GM18858 (cell line): ENCODE measurements at regions not wholly inside any gene's neighbourhood (a gene's known extent, or its start where the extent isn't known, plus 50 kb on each side); places are given as distances from the start of the nearest gene placed in this dataset.
"Not testable (repeated sequence)": the region's sequence is repeated elsewhere in the genome, so short reads cannot be mapped to it uniquely, and the experiment has no call there.

Experiments
- ATAC-seq: cut with Tn5 transposase; IDR thresholded peaks from one replicate; pipeline ENCODE4 v1.9.1; 2021; ENCODE audit not compliant: unreplicated experiment

DNA sequence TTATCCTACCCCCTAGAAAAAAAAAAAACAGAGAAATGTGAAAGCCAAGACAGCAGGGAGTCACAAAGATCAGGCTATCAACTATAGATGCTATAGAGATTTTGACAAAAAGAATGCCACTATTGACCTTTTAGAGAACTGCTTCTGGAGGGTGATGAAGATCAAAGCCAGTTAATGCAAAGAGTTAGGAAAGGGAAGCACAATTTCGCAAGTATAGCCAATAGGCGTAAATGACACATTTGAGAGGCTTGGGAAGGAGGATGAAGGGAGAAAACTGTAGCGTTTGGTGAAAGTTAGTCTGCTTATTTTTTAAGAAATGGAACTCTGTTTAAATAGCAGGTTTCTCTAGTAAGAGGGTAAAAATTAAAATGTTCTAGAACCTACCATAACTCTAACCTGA is 190.7 kb downstream of the DUSP6 start:
- no peak for ATAC-seq

DNA sequence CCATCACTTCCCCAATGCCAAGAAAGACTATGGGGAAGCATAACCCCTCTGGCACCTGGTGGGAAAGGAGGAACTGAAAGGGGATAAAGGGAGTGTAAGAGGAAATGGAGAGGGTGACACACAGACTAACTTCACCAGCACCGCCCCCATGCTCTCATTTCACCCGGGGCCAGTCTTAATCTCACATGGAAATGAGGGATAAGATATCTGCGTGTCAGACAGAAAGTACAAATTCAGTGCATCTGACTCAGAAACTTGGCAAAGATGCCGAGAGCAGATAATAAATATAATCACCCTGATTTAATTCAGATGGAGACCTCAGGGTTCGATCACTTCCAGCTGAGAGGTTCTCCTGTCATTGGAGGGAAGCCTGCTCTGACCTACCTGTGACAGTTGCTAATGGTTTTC is 191.6 kb downstream of the DUSP6 start:
- ATAC-seq, result no peak

- no peak for ATAC-seq
These were observed 194.9 kb downstream of the DUSP6 start for GRCh38 chr12:89157413-89157812.

DNA sequence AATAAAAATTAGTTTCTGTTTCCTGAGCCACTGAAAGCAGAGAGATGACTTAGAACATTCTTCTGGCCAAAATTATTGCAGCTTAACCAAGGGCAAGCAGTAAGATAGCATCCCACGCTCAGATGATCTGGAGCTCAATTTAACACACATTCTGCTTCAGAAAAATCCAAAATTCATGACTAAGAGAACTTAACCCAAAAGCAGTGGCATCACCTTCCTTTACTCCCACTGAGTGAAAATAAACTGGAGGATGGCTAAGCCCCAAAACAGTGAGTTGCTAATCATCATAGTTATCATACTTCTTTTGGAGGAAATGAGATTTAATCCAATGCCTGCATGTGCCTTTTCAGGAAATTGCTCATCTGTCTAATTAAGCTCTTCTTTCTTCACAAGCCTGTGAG is 195.4 kb downstream of the DUSP6 start:
- ATAC-seq, result no peak

DNA sequence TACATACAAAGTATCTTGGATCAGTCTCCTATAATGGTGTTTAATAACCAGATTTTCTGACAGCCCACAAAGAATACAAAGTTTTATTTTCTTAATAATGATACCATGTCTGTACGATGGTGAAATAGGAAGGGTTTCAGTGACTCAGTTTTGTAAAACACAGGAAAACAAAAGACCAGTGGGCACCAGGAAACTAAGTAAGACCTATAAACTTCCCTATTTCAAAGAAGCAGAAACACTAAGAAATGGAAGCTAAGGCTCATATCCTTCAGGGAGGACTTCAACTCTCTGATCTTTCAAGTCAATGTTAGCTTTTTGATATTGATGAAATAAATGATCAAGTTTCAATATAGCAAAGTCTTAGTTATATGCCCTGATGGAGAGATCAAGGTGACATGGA is 196.0 kb downstream of the DUSP6 start:
- no peak for ATAC-seq

DNA sequence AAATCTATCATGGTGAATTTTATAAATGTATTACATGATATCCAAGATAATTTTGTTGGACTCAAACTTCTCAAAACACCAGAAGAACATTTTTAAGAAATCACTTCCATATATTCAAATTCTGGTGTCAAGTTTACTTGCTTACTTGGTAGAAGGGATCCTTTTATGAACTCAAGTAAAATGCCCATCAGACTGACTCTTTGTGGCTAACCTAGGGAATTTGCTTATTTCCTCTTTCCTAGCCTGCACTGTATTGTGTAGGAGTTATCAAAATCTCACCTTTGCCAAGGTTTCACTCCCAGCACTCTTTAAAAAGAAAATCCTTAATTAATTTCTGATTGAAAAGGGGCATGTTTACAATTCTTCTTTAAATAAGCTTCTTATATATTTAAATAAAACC is 196.5 kb downstream of the DUSP6 start:
- no peak for ATAC-seq

DNA sequence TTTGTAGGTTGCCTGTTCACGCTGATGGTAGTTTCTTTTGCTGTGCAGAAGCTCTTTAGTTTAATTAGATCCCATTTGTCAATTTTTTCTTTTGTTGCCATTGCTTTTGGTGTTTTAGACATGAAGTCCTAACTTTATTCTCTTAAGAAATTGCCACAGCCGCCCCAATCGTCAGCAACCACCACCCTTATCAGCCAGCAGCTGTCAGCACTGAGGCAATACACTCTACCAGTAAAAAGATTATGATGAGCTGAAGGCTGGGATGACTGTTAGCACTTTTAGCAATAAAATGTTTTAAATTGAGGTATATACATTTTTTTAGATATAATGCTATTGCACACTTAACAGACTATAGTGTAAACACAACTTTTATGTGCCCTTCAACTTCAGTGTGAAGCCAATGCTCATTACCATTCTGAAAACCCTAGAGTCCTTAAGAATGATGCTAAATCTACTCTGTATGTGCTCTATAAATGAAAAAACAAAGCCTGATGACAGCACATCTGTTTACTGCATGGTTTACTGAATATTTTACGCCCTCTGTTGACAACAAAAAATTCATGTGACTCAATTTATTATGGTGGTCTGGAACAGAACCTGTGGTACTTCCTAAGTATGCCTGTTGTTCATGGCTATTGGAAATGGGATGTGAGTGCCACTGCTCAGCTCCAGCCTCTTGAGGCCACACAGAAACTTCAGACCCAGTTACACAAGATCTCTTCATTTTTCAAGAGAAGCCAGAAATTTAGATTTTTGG is 197.4 kb downstream of the DUSP6 start:
- no peak for ATAC-seq

GRCh38 chr12:89153341-89153740 is 199.0 kb downstream of the DUSP6 start:
- ATAC-seq, result no peak

- ATAC-seq, result no peak
These were observed 200.8 kb downstream of the DUSP6 start for GRCh38 chr12:89151536-89151935.

- ATAC-seq, result not testable (repeated sequence)
These were observed 201.5 kb downstream of the DUSP6 start for GRCh38 chr12:89150789-89151188.

DNA sequence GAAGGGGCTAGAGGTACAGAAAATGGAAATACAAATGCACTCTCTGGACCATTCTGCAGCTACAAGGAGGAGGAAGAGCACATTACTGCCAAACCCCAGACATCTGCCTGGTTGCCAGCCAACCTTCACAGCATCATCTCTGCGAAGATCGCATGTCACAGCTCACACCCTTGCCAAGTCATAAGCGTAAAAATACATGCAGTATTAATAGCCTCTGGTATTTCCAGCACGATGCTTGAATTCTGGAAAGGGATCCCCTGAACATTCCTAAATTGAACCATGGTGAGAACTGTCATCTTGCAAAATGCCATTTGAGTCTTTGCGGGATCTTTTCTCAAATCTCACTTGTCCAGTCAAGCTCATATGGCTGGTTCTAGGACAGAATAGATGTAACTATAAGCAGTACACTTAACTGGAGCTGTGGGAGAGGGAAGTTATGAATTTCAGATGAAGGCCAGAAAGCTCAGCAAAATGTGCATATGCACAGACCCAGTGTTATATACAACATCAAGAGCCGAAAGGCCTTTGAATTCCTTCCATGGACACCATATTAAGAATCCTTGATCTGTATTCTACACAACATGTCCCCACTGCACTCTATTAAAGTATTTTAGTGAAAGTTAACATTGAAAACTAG is 211.6 kb downstream of the DUSP6 start:
- ATAC-seq, result no peak

DNA sequence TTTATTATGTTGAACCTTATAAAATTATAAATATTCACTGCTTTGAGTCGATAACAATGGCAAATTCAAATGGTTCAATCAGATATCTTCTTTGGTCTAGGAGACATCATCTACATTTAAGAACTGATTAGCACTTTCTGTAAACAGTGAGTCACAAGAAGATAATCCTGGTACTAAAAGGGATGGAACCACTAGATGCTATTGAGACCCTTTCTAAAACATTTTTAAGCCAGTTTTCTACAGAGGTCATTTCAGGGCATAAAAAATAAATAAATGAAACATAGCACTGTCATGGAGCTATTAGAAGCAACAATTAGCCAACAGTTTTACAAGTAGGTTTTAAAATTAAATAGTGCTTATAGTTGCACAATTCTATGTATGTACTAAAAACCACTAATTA is 212.2 kb downstream of the DUSP6 start:
- no peak for ATAC-seq

DNA sequence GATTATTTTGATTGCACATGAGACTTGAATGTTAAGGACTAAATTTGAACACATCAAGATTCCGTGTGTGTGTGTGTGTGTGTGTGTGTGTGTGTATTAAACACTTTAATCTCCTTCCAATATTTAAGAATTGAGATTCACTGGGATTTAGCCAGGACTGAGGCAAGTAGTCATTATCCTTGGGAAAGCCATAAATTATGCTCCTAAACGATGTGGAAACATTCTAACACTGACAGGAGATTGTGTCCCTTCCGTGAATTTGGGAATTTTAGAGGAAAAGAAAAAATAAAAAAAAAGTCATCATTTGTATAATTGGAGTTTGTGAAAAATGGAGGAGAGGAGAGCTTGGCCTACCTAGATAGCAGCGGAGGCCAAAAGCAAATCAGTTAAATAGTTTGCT is 212.9 kb downstream of the DUSP6 start:
- ATAC-seq, result no peak

DNA sequence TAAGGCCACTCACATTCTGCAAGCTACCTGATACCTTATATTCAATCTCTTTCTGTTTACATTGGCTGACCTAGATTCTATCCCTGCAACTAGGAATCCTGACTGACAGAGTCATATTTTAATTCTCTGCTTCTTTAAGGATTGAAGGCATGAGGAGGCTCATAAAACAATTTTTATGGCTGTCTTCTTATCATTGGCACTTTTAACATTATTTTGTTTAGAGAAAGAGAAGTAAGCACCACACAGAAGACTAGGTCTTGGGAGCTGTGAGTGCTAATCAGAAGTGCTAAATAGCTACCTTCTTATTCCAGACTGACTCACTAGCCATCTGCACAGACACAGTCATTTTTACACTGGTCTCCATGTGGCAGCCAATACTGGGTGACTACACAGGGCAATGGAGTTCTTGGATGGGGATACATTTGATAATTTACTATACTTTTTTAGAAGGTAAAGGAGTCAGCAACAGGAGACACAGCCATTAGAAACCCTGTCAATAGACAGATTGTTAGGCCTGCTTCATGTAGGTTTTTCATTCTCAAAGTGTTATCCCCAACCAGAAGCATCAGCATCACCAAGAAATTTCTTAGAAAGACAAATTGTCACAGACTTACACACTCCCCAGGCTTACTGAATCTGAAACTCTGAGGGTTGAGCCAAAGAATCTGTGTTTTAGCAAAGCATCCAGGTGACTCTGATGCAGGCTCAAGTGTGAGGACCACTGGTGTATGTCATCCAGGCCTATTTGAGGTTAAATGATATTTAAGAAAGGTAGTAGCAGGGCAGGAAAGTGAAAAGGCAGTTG is 214.1 kb downstream of the DUSP6 start:
- no peak for ATAC-seq

DNA sequence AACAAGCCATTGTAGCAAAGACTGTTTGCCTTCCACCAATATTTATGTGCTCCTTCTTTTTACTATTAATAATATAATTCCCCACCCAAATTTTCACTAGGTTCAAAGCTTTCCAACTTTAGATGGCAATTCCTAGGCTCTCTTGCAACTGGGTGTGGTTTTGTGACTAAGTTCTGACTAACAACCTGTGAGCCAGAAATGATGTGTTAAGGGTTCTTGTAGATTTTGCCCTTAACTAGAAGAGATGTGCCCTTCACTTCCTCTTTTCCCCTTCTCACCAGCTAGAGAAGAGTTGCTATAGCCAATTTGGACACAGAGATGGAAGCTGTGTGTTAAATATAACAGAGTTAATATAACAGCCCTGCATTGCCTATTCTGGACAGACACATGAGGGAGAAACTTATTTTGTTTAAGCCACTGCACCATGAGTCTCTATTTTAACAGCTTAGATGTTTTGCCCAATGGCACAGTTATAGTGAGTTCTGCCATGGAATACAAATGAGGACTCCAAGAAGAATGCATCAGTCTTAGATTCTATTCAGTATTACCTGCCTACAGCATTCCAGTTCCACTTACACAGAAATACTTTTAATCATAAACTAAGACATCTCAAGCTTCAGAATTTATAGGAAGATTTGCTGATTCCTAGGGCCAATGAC is 216.2 kb downstream of the DUSP6 start:
- no peak for ATAC-seq

- no peak for ATAC-seq
These were observed 218.0 kb downstream of the DUSP6 start for GRCh38 chr12:89134213-89134770.

DNA sequence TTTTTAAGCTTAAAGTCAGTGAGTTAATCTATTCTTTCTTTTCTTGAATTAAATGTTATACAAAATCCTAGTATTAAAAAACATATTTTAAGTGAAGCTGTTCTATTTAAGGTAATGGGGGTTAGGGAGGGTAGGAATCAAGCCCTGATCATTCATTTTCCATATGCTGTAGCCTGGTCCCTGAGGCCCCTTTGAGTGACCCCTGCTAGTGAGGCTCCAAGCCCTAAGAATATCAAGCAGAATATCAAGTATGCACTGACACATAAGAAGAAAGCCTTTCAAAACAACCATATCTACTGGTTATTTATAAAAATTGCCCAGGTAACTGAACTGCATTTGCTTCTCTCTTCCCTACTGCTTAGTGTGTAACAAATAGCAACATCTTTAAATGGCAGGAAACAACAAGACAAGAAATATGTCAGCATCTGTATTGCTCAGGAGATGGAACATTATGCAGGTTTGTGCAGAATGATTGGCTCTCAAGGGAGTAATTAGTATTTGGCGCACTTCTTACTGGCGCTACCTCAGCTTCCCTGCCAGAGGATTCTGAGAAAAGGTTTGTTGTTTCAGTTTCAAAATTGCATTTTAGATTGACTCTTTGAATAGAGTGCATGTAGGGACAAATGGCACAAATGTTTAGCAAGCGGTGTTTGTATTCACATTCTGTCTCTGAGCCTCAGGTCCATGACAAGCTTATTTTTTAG is 223.0 kb downstream of the DUSP6 start:
- ATAC-seq, result no peak

- no peak for ATAC-seq
These were observed 225.6 kb downstream of the DUSP6 start for GRCh38 chr12:89126712-89127111.

DNA sequence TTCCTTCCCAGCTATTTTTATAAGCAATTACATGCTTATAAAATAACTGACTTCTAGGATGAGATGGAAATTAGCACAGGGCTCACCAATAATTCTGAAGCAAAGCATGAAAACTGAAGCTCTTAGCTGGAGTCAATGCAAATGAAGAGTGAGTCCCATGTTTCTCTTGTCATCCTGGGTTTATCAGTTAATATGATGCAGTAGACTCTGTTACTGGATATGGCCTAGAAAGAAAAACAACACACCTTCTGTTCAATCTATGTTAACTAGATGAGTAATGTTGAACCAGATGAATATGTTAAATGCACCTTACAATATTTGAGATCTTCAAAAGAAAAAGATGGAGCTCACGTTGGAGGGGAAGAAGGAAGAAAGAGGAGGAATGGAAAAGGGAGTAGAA is 229.4 kb downstream of the DUSP6 start:
- ATAC-seq, result no peak

DNA sequence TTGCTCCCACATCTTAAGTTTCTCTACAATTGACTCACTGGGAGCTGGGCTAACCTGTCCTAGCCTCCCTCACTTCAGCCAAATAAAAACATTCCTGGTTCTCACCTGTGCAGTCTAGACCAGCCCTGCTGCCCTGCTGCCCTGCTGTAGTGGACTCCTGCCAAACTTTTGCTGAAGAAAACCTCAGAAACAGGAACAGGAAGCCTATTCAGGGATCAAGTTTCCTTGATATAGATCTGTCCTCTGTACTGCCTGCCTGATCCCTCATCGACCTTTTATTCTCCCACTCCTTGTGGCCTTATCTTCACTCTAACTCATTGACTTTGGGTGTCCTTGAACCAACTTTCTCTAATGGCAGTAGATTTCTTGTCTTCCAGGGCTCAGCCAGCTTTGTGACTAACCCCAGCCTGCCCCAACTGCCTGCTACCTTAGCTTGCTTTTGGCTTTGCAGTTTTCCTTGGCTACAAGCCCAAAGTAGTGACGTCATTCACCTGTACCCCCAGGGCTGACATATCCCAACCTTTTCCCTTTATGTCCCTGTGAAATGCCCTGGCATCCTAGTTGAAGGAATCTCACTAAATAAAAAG is 234.8 kb downstream of the DUSP6 start:
- no peak for ATAC-seq
